Muscle of back (tissue), 3 donors: ENCODE measurements at regions not wholly inside any gene's neighbourhood (a gene's known extent, or its start where the extent isn't known, plus 50 kb on each side); places are given as distances from the start of the nearest gene placed in this dataset.
"Not testable (repeated sequence)": the region's sequence is repeated elsewhere in the genome, so short reads cannot be mapped to it uniquely, and the experiment has no call there.

Experiments used
- DNase-seq, 3 donors: peaks; one replicate each; pipeline versions ENCODE4 v3.0.0 to v3.0.0-alpha.2; 2013

GRCh38 chr13:81388400-81388799, 1047.5 kb upstream of the SPRY2 start:
- DNase-seq = no peak

GRCh38 chr13:81383444-81383843, 1042.5 kb upstream of the SPRY2 start:
- DNase-seq = peak in 1 of 3 donors; percentile 3

GRCh38 chr13:81382246-81382645, 1041.3 kb upstream of the SPRY2 start:
- DNase-seq = no peak

DNA sequence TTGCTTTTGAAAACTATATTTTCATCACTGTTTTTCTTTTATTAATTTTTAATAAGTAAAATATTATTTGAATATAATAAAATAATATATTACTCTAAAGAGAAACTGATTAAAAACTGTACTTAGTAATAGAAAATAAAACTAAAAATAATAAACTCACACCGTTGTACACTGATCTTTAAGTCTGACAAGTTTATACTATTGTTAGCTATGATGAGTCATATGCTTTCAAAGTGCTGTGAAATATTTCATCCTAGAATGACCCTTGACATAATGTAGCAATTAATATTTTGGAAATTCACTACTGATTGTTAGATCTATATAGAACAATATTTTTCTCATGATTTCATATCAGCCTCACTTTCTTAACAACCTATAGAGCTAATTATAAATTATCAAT, 1040.6 kb upstream of the SPRY2 start:
- no peak for DNase-seq

DNA sequence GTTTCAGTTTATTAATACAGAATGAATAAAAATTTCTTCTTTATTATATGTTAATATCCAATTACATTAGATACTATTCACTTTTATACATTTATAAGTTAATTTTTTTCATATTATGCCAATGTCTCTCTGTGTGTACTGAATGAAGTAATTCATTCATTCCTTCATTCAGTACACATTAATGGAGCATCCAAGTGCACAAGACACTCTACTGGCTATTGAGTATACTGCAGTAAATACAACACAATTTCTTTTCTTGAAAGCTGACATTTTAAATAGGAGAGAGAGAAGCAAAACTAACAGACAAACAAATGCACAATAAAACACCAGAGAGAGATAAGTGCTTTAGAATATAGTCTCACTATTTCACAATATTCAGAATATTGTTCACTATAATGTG, 1038.3 kb upstream of the SPRY2 start:
- DNase-seq = no peak

DNA sequence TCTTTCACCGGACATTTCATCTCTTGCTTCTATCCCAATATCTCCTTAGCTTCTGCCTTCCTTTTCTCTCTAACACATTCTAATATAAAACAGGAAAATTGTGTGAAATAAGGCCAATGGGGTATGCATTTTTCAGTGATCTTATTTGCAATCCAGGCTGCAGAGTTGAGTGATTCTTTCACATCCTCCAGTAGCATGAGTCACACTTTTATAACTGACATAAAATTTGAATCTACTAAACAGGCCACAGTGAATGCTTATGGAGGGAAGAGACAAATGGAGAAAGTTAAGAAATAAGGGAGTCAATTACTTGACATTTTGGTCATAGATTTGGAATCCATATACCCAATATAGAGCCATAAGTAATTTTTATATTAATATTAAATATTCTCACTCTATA, 1037.0 kb upstream of the SPRY2 start:
- DNase-seq = no peak

GRCh38 chr13:81375709-81376108, 1034.8 kb upstream of the SPRY2 start:
- DNase-seq = no peak

DNA sequence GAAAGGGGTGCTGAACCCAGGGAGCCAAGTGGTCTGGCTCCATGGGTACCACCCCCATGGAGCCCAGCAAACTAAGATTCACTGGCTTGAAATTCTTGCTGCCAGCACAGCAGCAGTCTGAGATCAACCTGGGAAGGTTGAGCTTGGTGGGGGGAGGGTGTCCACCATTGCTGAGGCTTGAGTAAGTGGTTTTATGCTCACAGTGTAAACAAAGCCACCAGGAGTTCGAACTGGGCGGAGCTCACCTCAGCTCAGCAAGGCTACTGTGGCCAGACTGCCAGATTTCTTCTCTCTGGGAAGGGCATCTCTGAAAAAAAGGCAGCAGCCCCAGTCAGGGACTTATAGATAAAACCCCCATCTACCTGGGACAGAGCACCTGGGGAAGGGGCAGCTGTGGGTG, 1021.8 kb upstream of the SPRY2 start:
- not testable (repeated sequence) for DNase-seq

DNA sequence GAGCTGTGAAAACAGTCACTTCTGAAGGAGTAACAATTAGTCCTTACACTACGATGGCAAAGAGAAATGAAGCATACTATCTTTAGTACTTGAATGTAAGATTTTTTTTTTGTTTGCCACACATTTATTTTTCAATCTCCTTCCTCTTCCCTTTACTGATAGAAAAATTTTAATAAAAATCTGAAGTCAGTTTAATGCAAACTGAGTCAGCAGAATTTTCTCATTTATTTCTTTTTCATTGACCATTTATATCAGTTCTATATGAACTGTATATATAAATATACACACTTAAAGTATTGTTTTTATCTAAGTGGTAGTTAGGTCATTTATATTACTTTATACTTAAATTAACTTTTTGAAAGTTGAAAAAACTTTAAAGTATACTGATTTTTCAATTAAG, 1009.1 kb upstream of the SPRY2 start:
- DNase-seq = no peak

DNA sequence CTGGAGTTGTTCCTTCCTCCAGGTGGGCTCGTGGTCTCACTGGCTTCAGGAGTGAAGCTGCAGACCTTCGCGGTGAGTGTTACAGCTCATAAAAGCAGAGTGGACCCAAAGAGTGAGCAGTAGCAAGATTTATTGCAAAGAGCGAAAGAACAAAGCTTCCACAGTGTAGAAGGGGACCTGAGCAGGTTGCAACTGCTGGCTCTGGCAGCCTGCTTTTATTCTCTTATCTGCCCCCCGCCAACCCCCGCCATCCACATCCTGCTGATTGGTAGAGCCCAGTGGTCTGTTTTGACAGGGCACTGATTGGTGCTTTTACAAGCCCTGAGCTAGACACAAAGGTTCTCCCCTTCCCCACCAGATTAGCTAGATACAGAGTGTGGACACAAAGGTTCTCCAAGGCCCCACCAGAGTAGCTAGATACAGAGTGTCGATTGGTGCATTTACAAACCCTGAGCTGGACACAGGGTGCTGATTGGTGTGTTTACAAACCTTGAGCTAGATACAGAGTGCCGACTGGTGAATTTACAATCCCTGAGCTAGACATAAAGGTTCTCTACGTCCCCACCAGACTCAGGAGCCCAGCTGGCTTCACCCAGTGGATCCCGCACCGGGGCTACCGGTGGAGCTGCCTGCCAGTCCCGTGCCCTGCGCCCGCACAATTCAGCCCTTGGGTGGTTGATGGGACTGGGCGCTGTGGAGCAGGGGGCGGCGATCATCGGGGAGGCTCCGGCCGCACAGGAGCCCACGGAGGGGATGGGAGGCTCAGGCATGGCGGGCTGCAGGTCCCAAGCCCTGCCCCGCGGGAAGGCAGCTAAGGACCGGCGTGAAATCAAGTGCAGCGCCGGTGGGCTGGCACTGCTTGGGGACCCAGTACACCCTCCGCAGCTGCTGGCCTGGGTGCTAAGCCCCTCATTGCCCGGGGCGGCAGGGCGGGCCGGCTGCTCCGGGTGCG, 999.5 kb upstream of the SPRY2 start:
- not testable (repeated sequence) for DNase-seq

DNA sequence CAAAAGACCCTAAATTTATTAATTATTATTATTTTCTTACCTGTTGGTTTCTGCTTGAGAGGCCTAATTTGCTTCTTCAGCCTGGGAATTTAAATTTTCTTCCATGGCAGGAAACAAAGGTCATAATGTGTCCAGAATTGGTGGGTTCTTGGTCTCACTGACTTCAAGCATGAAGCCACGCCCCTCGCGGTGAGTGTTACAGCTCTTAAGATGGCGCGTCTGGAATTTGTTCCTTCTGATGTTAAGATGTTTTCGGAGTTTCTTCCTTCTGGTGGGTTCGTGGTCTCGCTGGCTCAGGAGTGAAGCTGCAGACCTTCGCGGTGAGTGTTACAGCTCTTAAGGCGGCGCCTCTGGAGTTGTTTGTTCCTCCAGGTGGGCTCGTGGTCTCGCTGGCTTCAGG, 998.7 kb upstream of the SPRY2 start:
- not testable (repeated sequence) for DNase-seq

DNA sequence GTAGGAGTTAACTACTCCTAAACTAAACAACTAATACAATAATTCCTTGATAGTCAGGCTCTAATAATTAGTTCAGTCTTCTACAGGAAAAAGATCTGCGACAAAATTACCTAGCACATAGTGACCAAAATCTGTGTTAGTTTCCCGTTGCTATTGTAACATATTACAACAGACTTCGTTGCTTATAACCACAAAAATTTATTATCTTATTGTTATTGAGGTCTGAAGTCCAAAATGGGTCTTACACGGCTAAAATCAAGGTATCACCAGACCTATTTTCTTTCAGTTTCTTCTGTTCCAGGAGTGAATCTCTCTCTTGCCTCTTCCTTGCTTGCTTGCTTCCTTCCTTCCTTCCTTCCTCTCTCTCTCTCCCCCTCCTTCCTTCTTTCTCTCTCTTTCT, 993.6 kb upstream of the SPRY2 start:
- DNase-seq = no peak

DNA sequence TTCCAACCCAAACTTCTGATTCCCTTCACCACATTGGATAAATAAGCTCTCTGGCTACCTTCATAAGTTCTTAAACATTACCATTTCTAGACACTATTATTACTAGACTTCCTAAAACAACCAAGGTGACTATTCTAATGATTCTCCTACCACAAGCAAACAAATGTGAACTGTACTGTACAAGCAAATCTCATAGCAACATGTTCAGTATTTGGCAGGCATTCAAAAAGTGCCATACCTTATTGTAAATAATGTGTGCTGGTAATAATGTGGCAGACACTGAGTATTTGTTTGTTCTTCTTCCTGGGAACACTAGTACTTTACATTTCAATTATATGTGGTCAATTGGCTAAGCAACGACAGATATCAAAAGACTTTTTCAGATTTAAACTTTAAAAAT, 986.0 kb upstream of the SPRY2 start:
- no peak for DNase-seq

- DNase-seq = no peak
These were observed 979.6 kb upstream of the SPRY2 start for GRCh38 chr13:81320516-81320915.

DNA sequence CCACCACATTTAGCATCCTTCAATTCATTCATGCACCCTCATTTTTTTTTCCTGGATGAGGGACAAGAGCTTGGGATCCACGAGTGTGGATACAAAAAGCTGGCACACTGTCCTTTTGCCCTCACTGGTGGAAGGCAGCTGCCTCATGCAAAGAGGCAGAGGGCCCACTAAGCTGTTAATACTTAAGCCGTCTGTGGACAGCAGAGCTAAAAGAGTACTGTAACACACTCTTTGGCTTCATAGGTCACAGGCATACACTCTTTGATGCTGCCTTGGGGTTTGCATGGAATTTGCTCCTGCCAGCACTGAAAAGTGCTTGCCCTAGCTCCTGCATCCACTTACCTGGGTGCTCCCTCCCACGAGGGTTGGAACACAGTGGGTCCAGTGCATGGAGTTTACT, 978.4 kb upstream of the SPRY2 start:
- no peak for DNase-seq

DNA sequence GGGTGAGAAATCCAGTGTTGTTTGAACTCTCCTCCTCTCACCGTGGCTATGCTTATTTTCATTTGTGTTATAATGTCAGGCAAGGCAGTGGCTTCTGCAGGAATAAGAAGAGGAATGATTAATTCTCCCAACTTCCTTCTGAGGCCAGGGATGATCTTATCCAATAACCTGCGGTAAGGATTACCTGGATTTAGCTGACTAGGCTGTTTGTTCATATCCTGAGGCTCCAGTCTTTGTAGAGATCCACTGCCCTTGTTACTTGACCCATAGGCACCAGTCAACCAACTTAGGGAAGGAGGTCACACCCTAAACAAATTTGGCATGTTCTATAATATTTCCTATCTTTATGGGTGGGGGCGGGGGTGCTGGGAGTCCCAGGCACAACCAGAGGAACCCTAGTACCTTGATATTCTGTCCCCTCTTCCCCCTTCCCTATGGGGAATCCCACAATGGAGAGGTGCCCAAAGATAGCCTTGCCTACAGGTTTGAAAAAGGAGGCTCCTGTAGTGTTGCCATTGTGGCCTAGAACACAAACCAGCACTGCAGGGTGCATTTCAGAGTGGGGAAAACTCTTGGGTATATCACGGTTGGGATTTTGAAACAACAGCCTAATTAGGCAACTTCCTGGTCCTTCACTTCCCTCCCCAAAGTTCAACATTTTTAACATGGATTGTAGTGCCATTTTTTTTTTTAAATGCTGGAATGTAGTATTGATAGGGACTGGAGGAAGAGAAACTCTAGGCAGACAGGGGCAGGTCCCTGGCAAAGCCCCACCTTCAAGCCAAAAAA, 977.5 kb upstream of the SPRY2 start:
- DNase-seq = no peak

- no peak for DNase-seq
These were observed 973.5 kb upstream of the SPRY2 start for GRCh38 chr13:81314461-81314860.

GRCh38 chr13:81305928-81306327, 965.0 kb upstream of the SPRY2 start:
- no peak for DNase-seq

GRCh38 chr13:81304121-81304659, 963.3 kb upstream of the SPRY2 start:
- no peak for DNase-seq

DNA sequence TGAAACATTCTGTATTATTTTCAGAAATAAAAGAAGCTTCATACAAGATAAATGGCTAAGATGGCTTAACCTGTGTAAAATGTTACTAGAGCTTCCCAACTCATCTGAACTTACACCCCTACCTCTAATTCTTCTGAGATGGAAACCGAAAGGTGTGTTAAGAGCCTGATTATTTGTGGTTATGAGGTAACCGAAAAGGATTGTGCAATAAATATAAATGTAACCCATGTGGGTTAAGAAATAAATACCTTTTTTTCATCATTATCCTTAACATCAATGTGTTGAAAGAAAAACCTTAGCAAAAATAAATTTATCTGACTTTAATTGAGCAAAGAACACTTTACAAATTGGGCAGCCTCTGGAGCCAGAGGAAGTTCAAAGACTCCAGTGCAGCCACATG, 961.8 kb upstream of the SPRY2 start:
- no peak for DNase-seq

DNA sequence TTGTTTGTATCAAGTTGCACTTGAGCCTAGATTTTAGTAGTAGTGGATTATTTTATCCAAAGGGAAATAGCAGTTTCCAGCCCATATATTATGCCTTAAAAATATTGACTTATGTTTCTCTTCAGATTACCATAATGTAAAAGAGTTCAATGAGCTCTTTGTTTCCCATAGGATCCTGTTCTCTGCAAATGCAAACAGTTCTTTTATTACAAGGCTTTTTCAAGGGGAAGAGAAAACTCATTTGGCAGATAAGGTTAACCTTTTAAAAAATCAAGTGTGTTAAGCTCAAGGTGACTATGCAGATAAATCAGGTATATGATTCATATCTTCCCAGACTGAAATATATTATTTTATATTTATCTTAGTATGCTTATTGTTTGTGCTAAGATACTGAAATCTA, 961.2 kb upstream of the SPRY2 start:
- DNase-seq = no peak

DNA sequence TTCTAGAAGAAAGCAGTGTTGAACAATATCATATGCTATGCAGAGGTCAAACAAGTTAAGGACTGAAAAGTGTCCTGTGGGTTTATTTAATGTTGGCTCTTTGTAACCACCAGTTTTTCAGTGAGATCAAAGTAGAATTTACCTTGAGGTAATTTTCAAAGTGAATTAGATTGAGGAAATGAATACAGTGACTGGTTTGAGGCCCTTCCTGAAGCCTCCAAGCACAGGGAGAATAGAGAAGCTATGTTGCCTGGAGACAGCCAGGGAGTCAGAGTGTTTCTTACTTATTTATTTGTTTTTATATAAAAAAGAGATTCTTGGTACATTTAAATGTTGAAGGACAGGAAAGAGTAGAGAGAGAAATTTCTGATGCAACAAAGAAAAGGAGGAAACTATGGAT, 954.3 kb upstream of the SPRY2 start:
- no peak for DNase-seq
